ENCODE measurements at regions not wholly inside any gene's neighbourhood (a gene's known extent, or its start where the extent isn't known, plus 50 kb on each side); places are given as distances from the start of the nearest gene placed in this dataset.
"Not testable (repeated sequence)": the region's sequence is repeated elsewhere in the genome, so short reads cannot be mapped to it uniquely, and the experiment has no call there.

DNA sequence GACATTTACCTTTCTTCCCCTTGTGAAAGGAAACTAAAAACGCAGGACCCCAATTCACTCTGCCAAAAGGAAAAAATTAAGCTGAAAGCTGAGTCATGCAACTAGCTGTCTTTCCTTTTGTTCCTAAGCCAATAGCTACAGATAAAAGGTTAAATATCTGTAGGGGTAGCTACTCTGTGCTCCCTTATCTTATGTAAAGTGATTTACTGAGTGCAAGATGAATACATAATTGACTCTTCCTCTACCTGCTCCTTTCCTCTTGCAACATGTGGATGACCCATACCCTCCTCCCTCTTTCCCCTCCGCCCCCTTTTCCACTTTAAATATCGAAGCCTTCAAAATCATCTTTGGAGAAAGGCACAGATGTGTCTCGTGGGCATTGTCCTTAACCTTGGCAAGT is 68.0 kb upstream of the ZNF157 start:
- DNase-seq (ENCODE audit: low spot score) = no peak

DNA sequence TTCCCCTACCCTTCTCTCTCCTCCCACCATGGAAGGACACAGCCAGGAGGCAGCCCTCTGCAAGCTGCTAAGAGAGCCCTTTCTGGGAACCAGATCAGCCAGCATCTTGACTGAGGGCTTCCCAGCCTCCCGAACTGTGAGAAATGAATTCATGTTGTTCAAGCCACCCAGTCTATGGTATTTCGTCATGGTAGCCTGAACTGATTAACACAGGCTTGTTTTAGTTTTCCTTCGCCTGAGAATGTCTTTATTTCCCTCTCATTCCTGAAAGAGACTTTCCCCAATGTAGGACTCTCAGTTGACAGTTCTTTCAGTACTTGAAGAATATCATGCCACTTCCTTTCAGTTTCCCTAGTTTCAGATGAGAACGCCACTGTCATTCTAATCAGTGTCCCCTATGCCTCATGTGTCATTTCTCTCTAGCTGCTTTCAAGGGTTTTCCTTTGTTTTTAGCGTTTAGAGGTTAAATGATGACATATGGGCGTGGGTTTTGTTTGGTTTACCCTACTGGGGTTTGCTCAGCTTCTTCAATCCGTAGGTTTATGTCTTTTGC is 63.8 kb upstream of the ZNF157 start:
- not testable (repeated sequence) for DNase-seq (ENCODE audit: low spot score)

DNA sequence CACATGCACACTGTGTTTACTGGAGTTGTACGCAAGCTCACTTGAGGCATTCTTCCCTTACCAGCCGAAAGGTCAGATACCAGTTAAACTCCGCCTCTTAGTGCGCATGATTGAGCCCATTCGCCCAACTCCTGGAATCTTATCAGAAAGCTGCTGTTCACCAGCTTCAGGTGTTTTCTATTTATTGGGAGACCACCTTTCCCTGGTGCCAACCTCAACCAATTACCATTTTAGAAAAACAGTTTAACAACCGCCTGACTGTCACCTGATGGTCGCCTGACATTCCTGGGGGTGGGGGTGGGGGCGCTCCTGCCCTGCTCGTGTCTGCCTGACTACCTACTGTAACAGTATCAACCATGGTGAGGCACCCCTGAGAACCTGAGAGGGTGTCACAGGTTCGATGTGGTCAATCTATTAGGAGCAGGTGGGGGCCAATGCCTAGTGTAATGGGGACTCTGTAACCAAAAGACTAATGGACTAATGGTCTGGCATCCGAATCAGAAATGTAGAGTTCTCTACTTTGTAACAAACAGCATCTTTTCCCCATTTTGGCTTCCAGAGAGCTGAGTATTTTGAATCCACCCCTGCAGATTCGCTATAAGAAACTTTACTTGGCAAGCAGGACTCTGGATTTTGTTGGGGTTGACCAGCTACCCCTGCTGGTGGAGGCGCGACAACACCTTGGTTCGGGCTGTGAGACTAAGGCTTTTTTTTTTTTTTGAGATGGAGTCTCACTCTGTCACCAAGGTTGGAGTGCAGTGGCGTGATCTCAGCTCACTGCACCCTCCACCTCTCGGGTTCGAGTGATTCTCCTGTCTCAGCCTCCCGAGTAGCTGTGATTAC is 58.2 kb upstream of the ZNF157 start:
- no peak for DNase-seq (ENCODE audit: low spot score)

GRCh38 chrX:47313056-47313455 is 57.3 kb upstream of the ZNF157 start:
- DNase-seq (ENCODE audit: low spot score) = no peak

DNA sequence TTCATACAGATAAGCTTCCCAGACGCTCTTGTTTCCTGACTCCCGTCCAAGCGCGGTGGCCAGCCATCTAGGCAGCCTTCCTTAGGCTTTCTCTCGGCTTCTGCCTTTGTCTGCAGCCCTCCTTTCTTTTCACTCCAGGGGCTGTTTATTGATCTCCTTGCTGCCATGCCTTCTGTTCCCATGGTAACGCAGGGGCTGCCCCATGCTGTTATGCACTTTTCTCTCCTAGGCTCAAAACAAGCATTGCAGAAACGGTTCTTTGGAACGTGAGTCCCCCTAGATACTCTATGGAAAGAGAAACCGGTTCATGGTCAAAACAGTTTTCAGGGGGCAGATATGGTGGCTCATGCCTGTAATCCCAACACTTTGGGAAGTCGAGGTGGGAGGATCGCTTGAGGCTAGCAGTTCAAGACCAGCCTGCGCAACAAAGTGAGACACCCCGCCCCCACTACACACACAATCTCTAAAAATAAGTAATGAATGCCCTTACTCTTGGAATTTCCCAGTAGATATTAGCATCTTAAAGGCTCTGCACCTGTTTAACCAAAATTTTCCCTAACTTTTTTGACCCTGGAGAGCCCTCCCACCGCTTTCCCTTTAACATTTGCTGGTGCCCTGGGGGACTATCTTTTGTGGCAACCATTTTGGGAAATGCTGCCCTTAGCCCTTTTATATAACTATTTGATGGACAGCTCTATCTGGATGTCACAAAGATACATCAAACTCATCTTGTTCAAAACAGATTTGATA is 53.9 kb upstream of the ZNF157 start:
- DNase-seq (ENCODE audit: low spot score) = peak; percentile 51
